ENCODE measurements at regions not wholly inside any gene's neighbourhood (a gene's known extent, or its start where the extent isn't known, plus 50 kb on each side); places are given as distances from the start of the nearest gene placed in this dataset.

DNA sequence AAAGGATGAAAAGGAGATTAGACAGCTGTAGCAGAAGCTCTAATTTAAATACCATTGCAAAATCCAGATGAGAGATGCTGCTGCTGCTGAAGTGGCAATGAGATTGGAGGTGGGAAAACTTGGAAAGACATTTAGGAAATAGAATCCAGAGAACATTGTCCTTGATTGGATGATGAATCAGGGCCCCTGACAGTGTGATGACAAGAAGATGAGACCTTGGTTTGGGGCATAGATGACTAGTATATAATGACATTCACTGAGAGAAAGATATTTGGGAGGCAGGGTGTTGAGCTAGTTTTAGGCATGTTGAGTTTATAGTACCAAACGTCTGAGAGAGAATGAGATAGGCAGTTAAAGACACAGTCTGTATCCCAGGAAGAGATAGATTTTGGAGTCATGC lies 311.5 kb upstream of the MPDZ start:
- H3K4me1 ChIP-seq (replicated peaks in 1 of 2; ENCODE audit: control insufficient read depth in 2 of 2, insufficient read depth in 2 of 2, low read length in 2 of 2) = no peaks in the 10 kb centered on the region
- 0% methylated on average over 1 of the region's 1 CpG for WGBS (ENCODE audit: insufficient coverage, low coverage, missing lambda C conversion rate)
- no peaks in the 10 kb centered on the region for H3K79me2 ChIP-seq (ENCODE audit: control insufficient read depth, insufficient read depth, low read length)
- no peaks in the 10 kb centered on the region for H3K9me1 ChIP-seq (ENCODE audit: control insufficient read depth, insufficient read depth, low read length)
- no peaks in the 10 kb centered on the region for H3K9me3 ChIP-seq (replicated peaks; ENCODE audit: control insufficient read depth, insufficient read depth, low read depth, low read length)
- no TSS peak for BruUV-seq (replicated peaks)
- H4K20me1 ChIP-seq (replicated peaks; ENCODE audit: control insufficient read depth, insufficient read depth, low read length) = no peaks in the 10 kb centered on the region
- in situ Hi-C loops (cut with MboI) (no loop called here), intact Hi-C loops (cut with micrococcal nuclease) (no loop called here)
- ATAC-seq (no peak), FAIRE-seq (no peak), DNase-seq (ENCODE audit: extremely low read depth in 1 of 4, low spot score in 3 of 4) (no peak)
- no peak overlapping the region for H3K4me2 ChIP-seq (ENCODE audit: insufficient read depth, low read length)
- H3K36me3 ChIP-seq (ENCODE audit: control insufficient read depth, insufficient read depth, low read length) = no peaks in the 10 kb centered on the region
- no peak for TF ChIP-seq BCOR (IDR thresholded peaks at IDR 0.05)
- no peak for TF ChIP-seq CBX1 (IDR thresholded peaks at IDR 0.05; ENCODE audit: low read depth)
- no peaks in the 10 kb centered on the region for H3K27me3 ChIP-seq (ENCODE audit: control insufficient read depth in 2 of 2, insufficient read depth in 2 of 2, low read length in 2 of 2)
- H3K27ac ChIP-seq (ENCODE audit: extremely low read depth, low read depth, low read length) = no peak overlapping the region
- H3K4me3 ChIP-seq = no peak overlapping the region
- no peak overlapping the region for H3K9ac ChIP-seq (ENCODE audit: insufficient read depth in 1 of 2, low read depth in 2 of 2, low read length in 2 of 2)
- POLR2A ChIA-PET = no interaction called here
- H2AFZ ChIP-seq (ENCODE audit: low read depth, low read length) = no peak overlapping the region
- CTCF ChIA-PET (ENCODE audit: low intra/inter-chr PET ratio) = no interaction called here

DNA sequence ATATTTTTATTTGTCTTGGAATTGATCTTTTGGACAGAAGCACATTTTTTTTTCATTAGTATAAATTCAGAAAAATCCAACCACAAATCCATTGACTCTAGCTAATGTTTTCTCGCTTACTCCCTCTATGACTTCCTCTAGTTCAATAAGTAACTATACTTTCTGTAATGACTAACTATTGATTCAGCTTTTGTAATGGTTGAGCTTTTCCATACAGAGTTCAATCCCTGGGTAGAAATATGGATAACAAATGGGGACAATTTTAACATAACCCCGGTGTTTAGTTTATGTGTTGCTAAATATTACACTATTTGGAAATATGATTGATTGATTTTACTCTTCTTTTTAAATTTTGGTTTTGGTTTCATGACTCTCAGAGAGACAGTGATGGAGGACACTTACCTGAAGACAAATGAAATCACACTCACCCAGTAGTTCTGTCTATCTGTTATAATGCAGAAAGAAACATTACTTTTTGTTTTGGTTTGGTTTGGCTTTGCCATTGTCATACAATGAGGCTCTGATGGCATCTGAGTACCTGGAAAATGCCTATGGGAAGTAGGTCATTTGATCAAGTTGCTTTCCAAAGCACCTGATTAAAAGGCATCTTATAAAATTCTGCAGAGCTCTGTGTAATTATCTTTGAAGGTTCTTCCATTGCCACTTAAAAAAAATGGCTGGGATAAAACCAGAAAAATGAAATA lies 309.7 kb upstream of the MPDZ start:
- Histone ChIP-seq H3K79me2 (ENCODE audit: control insufficient read depth, insufficient read depth, low read length) (no peaks in the 10 kb centered on the region), H3K4me2 (ENCODE audit: insufficient read depth, low read length) (no peak overlapping the region), H3K36me3 (ENCODE audit: control insufficient read depth, insufficient read depth, low read length) (no peaks in the 10 kb centered on the region), H3K4me1 (replicated peaks in 1 of 2; ENCODE audit: control insufficient read depth in 2 of 2, insufficient read depth in 2 of 2, low read length in 2 of 2) (no peaks in the 10 kb centered on the region), H2AFZ (ENCODE audit: low read depth, low read length) (no peak overlapping the region), H3K4me3 (no peak overlapping the region), H3K9me3 (replicated peaks; ENCODE audit: control insufficient read depth, insufficient read depth, low read depth, low read length) (no peaks in the 10 kb centered on the region), H3K9ac (ENCODE audit: insufficient read depth in 1 of 2, low read depth in 2 of 2, low read length in 2 of 2) (no peak overlapping the region), H4K20me1 (replicated peaks; ENCODE audit: control insufficient read depth, insufficient read depth, low read length) (no peaks in the 10 kb centered on the region), H3K27me3 (ENCODE audit: control insufficient read depth in 2 of 2, insufficient read depth in 2 of 2, low read length in 2 of 2) (no peaks in the 10 kb centered on the region), H3K9me1 (ENCODE audit: control insufficient read depth, insufficient read depth, low read length) (no peaks in the 10 kb centered on the region), H3K27ac (ENCODE audit: extremely low read depth, low read depth, low read length) (no peak overlapping the region)
- intact Hi-C loops (cut with micrococcal nuclease) (no loop called here), in situ Hi-C loops (cut with MboI) (no loop called here)
- POLR2A ChIA-PET = no interaction called here
- no peak for ATAC-seq
- BruUV-seq (replicated peaks) = no TSS peak
- CTCF ChIA-PET (ENCODE audit: low intra/inter-chr PET ratio) = no interaction called here
- DNase-seq (ENCODE audit: extremely low read depth in 1 of 4, low spot score in 3 of 4) = no peak
- no peak for FAIRE-seq
- 0% methylated on average over 2 of the region's 2 CpGs for WGBS (ENCODE audit: insufficient coverage, low coverage, missing lambda C conversion rate)
- TF ChIP-seq MEIS2 (IDR thresholded peaks at IDR 0.05; ENCODE audit: partially characterized antibody) (no peak), ZNF766 (CRISPR knock-in tag; conservative IDR thresholded peaks at IDR 0.05) (no peak), ZBED1 (IDR thresholded peaks at IDR 0.05) (no peak)
- TF ChIP-seq, protein P1, sequence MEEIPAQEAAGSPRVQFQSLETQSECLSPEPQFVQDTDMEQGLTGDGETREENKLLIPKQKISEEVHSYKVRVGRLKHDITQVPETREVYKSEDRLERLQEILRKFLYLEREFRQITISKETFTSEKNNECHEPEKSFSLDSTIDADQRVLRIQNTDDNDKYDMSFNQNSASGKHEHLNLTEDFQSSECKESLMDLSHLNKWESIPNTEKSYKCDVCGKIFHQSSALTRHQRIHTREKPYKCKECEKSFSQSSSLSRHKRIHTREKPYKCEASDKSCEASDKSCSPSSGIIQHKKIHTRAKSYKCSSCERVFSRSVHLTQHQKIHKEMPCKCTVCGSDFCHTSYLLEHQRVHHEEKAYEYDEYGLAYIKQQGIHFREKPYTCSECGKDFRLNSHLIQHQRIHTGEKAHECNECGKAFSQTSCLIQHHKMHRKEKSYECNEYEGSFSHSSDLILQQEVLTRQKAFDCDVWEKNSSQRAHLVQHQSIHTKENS (CRISPR knock-in tag; IDR thresholded peaks at IDR 0.05) = no peak
- TF ChIP-seq, protein P2, sequence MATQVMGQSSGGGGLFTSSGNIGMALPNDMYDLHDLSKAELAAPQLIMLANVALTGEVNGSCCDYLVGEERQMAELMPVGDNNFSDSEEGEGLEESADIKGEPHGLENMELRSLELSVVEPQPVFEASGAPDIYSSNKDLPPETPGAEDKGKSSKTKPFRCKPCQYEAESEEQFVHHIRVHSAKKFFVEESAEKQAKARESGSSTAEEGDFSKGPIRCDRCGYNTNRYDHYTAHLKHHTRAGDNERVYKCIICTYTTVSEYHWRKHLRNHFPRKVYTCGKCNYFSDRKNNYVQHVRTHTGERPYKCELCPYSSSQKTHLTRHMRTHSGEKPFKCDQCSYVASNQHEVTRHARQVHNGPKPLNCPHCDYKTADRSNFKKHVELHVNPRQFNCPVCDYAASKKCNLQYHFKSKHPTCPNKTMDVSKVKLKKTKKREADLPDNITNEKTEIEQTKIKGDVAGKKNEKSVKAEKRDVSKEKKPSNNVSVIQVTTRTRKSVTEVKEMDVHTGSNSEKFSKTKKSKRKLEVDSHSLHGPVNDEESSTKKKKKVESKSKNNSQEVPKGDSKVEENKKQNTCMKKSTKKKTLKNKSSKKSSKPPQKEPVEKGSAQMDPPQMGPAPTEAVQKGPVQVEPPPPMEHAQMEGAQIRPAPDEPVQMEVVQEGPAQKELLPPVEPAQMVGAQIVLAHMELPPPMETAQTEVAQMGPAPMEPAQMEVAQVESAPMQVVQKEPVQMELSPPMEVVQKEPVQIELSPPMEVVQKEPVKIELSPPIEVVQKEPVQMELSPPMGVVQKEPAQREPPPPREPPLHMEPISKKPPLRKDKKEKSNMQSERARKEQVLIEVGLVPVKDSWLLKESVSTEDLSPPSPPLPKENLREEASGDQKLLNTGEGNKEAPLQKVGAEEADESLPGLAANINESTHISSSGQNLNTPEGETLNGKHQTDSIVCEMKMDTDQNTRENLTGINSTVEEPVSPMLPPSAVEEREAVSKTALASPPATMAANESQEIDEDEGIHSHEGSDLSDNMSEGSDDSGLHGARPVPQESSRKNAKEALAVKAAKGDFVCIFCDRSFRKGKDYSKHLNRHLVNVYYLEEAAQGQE (IDR thresholded peaks at IDR 0.05; ENCODE audit: borderline replicate concordance) = no peak
- TF ChIP-seq, protein P2 (CRISPR knock-in tag; IDR thresholded peaks at IDR 0.05; ENCODE audit: low read depth) = no peak

Data from K562 (cell line).